SJCRH30 (cell line): ENCODE measurements at regions not wholly inside any gene's neighbourhood (a gene's known extent, or its start where the extent isn't known, plus 50 kb on each side); places are given as distances from the start of the nearest gene placed in this dataset.

ENCODE experiments used
- DNase-seq, 2 experiments: peaks; one replicate each; pipeline ENCODE4 v3.0.0-alpha.2; 2015 to 2020
- H3K27ac ChIP-seq: fragments of 250-450 bp; sonication (Bioruptor Pico); 2 replicates; pipeline ENCODE4 v1.5.1; 2020; ENCODE audit warnings: mild to moderate bottlenecking, moderate library complexity
- H3K27me3 ChIP-seq: fragments of 250-450 bp; sonication (Bioruptor Pico); 2 replicates; pipeline ENCODE4 v1.5.1; 2020; ENCODE audit warnings: mild to moderate bottlenecking, moderate library complexity
- H3K36me3 ChIP-seq: fragments of 250-450 bp; sonication (Bioruptor Pico); 2 replicates; pipeline ENCODE4 v1.5.1; 2020; ENCODE audit warnings: mild to moderate bottlenecking, moderate library complexity
- H3K4me1 ChIP-seq: fragments of 250-450 bp; sonication (Bioruptor Pico); 2 replicates; pipeline ENCODE4 v1.5.1; 2020; ENCODE audit warnings: mild to moderate bottlenecking, moderate library complexity
- H3K4me3 ChIP-seq: fragments of 250-450 bp; sonication (Bioruptor Pico); 2 replicates; pipeline ENCODE4 v1.5.1; 2020; ENCODE audit warnings: mild to moderate bottlenecking, moderate library complexity
- H3K9me3 ChIP-seq: fragments of 250-450 bp; sonication (Bioruptor Pico); replicated peaks from 2 replicates; pipeline ENCODE4 v1.5.1; 2020; ENCODE audit warnings: mild to moderate bottlenecking, moderate library complexity

DNA sequence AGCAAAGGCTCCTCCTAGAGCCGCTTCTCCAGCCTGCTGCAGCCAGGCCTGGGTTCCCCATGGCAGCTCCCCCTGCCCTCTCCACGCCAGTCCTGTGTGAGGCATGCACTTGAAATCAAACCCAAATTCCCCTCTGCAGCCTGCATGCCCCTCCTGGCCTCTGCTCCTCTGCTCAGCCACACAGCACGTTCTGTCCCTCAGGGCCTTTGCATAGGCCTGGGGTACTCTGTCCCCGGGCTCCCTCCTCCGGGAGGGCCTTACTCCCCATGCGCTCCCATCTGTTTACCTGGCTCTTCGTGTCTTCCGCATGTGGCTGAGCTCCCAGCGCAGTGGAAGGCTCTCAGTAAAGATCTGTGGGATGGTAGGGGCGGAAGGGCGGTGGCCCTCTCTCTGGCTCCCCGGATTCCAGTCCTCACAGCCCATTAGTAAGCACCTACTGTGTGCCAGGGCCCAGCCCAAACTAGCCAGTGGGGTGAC lies 203.5 kb upstream of the IER5L start:
- no peaks in the 10 kb centered on the region for H3K4me1 ChIP-seq
- H3K9me3 ChIP-seq = no peaks in the 10 kb centered on the region
- H3K27ac ChIP-seq = no peak overlapping the region
- no peaks in the 10 kb centered on the region for H3K36me3 ChIP-seq
- no peak overlapping the region for H3K4me3 ChIP-seq
- no peak for DNase-seq
- H3K27me3 ChIP-seq = peaks cover 7% of the 10 kb centered on the region; the same call in 1 of the 2 replicates

DNA sequence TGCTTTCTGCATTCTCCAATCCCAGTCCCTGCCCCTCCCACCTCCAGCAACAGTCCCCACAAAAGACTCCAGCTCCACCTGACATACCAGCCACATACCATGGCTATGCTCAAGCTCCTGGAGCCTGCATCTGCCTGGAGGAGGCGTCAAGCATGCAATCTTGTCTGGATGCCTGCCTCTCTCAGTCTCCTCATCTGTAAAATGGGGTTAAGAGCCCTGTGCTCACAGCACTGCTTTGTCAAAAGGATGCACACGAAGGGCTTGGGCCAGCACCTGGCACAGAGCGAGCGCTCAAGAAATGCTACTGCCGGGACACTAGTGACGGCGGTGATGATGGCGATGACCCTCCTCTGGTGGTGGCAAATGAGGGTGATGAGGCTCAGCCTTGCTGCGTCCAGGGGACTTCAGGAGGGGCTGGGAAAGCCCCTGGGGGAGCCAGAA lies 202.9 kb upstream of the IER5L start:
- no peaks in the 10 kb centered on the region for H3K36me3 ChIP-seq
- H3K4me1 ChIP-seq = no peaks in the 10 kb centered on the region
- H3K27me3 ChIP-seq = peaks cover 7% of the 10 kb centered on the region; the same call in 1 of the 2 replicates
- H3K9me3 ChIP-seq = no peaks in the 10 kb centered on the region
- H3K4me3 ChIP-seq = no peak overlapping the region
- no peak overlapping the region for H3K27ac ChIP-seq
- DNase-seq = no peak

DNA sequence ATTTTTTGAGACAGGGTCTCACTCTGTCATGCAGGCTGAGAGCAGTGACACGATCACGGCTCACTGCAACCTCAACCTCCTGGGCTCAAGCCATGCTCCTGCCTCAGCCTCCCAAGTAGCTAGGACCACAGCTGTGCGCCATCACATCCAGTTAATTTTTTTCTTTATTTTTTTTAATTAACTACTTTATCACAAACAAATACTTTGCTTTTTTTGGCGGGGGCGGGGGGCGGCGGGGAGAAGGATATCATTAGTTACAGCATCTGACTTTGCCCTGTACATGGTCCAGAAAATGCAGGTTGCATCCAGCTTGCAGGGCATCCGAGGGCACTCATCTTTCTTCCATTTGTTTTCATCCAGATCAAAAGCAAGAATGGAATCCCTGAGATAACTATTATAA lies 201.8 kb upstream of the IER5L start:
- Histone ChIP-seq H3K4me1 (no peaks in the 10 kb centered on the region), H3K36me3 (no peaks in the 10 kb centered on the region), H3K27ac (no peak overlapping the region), H3K27me3 (peaks cover 10% of the 10 kb centered on the region; the same call in 1 of the 2 replicates), H3K9me3 (no peaks in the 10 kb centered on the region), H3K4me3 (no peak overlapping the region)
- DNase-seq = no peak

- DNase-seq = no peak
- H3K36me3 ChIP-seq = no peaks in the 10 kb centered on the region
- H3K27ac ChIP-seq = no peak overlapping the region
- no peak overlapping the region for H3K4me3 ChIP-seq
- H3K27me3 ChIP-seq = peaks cover 10% of the 10 kb centered on the region; the same call in 1 of the 2 replicates
- no peaks in the 10 kb centered on the region for H3K9me3 ChIP-seq
- no peaks in the 10 kb centered on the region for H3K4me1 ChIP-seq
Measured at GRCh38 chr9:129379181-129379836, 201.2 kb upstream of the IER5L start.

DNA sequence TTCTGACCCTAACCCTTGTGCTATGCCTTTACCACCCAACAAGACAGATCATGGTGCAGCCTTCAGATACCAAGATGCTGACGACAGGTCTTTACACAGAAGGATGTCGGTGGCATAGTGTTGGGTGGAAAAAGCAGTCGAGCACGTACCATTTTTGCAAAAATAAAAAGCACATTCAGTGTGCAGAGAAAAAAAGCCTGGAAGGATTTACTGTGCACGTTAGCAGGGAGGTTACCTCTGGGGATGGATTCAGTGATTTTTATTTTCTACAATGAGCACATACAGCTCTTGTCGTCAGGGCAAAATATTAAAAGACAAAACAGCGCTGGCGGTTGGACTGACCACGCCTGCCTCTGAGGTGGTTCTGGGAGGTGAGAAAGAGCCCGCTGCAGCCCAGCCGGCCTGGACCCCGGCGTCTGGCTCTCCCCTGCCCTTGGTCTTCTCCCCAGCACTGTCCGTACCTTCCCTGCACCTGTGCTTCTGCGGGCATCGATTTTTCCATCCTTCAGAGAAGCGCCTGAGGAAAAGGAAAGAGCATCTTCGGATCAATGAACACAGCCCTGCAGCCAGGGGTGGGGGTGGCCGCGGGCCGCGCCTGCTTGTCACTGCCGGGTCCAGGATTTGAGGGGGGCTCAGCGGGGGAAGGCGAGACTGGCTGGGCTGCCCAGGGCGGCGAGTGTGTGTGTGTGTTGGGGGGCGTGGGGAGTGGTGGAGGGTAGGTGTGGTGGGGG lies 200.0 kb upstream of the IER5L start:
- DNase-seq = no peak
- Histone ChIP-seq H3K4me1 (no peaks in the 10 kb centered on the region), H3K27me3 (peaks cover 10% of the 10 kb centered on the region; the same call in 1 of the 2 replicates), H3K27ac (no peak overlapping the region), H3K36me3 (no peaks in the 10 kb centered on the region), H3K4me3 (no peak overlapping the region), H3K9me3 (no peaks in the 10 kb centered on the region)

- no peaks in the 10 kb centered on the region for H3K9me3 ChIP-seq
- no peaks in the 10 kb centered on the region for H3K4me1 ChIP-seq
- no peaks in the 10 kb centered on the region for H3K36me3 ChIP-seq
- H3K4me3 ChIP-seq = no peak overlapping the region
- no peak for DNase-seq
- no peak overlapping the region for H3K27ac ChIP-seq
- peaks cover 10% of the 10 kb centered on the region; the same call in 1 of the 2 replicates for H3K27me3 ChIP-seq
Measured at GRCh38 chr9:129377181-129377580, 199.1 kb upstream of the IER5L start.

DNA sequence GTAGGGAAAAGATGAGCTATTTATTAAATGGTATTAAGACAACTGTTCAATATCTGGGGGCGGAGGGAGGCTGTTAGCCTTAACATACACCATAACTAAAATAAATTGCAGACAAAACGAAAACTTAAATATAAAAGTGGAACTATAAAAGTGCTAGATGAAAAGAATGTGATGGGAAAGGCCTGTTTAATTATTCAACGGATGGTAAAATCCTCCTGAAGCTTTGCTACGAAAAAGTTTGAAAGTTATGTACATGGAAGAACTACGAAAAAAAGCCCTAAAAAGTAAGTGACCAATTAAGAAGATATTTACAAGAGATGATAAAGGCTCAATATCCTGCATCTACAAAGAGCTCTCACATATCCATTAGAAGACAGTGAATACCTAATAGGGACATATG lies 197.8 kb upstream of the IER5L start:
- Histone ChIP-seq H3K9me3 (no peaks in the 10 kb centered on the region), H3K4me1 (no peaks in the 10 kb centered on the region), H3K27me3 (peaks cover 10% of the 10 kb centered on the region; the same call in 1 of the 2 replicates), H3K36me3 (no peaks in the 10 kb centered on the region), H3K27ac (no peak overlapping the region), H3K4me3 (no peak overlapping the region)
- DNase-seq = no peak

DNA sequence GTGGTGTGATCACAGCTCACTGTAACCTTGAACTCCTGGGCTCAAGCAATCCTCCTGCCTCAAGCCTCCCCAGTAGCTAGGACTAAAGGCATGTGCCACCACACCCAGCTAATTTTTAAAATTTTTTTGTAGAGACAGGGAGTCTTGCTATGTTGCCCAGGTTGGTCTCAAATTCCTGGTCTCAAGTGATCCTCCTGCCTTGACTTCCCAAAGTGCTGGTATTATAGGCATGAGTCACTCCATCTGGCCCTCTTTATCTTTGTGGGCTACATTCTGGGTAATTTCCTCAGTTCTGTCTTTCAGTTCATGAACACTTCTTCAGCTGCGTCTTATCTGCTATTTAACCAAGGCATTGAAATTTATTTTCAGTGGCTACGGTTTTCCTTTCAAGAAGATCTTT lies 196.6 kb upstream of the IER5L start:
- no peaks in the 10 kb centered on the region for H3K36me3 ChIP-seq
- no peak for DNase-seq
- H3K27me3 ChIP-seq = peaks cover 10% of the 10 kb centered on the region; the same call in 1 of the 2 replicates
- no peaks in the 10 kb centered on the region for H3K9me3 ChIP-seq
- no peak overlapping the region for H3K27ac ChIP-seq
- no peaks in the 10 kb centered on the region for H3K4me1 ChIP-seq
- H3K4me3 ChIP-seq = no peak overlapping the region

GRCh38 chr9:129374231-129374630 lies 196.2 kb upstream of the IER5L start:
- no peaks in the 10 kb centered on the region for H3K36me3 ChIP-seq
- H3K4me3 ChIP-seq = no peak overlapping the region
- no peaks in the 10 kb centered on the region for H3K9me3 ChIP-seq
- no peaks in the 10 kb centered on the region for H3K4me1 ChIP-seq
- peaks cover 10% of the 10 kb centered on the region; the same call in 1 of the 2 replicates for H3K27me3 ChIP-seq
- no peak overlapping the region for H3K27ac ChIP-seq
- DNase-seq = no peak

DNA sequence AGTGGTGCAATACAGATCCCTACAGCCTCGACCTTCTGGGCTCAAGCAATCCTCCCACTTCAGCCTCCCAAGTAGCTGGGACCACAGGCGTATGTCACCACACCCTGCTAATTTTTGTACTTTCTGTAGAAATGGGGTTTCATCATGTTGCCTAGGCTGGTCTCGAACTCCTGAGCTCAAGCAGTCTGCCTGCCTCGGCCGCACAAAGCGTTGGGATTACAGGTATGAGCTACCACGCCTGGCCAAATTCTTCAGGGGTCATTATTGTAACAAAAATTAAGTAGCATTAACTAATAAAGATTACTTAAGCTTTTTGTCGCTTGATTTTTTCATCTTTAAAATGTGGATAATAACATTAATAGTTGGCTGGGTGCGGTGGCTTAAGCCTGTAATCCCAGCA lies 195.3 kb upstream of the IER5L start:
- 0 out of 2 replicates have a peak, but pooled peaks cover 6% of the 10 kb centered on the region for H3K27me3 ChIP-seq
- H3K36me3 ChIP-seq = no peaks in the 10 kb centered on the region
- H3K9me3 ChIP-seq = no peaks in the 10 kb centered on the region
- no peak overlapping the region for H3K27ac ChIP-seq
- no peak overlapping the region for H3K4me3 ChIP-seq
- no peak for DNase-seq
- no peaks in the 10 kb centered on the region for H3K4me1 ChIP-seq

DNA sequence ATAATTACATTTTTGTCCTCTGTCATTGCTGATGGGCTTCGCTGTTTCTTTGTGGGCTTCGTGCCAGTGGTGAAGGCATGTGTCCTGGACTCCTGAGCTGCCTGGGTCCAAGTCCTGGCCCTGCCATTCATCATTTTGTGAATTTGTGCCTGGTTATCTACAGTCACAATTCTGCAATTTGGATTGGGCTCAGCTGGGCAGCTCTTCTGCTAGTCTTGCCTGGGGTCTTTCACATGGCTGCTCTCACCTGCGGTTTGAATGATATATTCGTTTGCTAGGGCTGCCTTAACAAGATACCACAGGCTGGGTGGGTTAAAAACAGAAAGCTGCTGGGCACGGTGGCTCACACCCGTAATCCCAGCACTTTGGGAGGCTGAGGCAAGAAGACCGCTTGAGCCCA lies 192.7 kb upstream of the IER5L start:
- Histone ChIP-seq H3K4me3 (no peak overlapping the region), H3K9me3 (no peaks in the 10 kb centered on the region), H3K27me3 (0 out of 2 replicates have a peak, but pooled peaks cover 3% of the 10 kb centered on the region), H3K36me3 (no peaks in the 10 kb centered on the region), H3K4me1 (no peaks in the 10 kb centered on the region), H3K27ac (no peak overlapping the region)
- DNase-seq = no peak

DNA sequence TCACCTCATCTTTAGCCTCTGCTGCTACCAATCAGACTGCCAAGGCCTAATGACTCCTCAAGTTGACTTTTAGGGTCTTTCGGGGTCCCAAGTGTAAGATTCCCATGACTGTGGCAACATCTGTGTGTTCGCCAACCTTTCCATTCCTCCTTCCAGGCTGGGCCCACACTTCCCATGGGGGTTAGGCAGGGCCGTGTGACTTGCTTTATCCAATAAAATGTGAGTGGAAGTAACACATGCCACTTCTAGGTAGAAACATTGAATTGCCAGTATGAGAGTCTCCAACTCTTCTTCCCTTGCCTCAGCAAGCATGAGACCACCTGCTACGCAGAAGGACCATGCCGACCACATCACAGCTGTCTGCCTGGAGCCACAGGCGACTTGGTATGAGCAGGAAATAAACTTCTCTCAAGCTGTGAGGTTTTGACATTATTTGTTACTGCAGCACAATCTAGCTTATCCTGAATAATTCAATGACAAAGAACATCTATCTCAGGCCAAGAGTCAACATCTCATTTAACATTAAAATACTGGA lies 190.4 kb upstream of the IER5L start:
- Histone ChIP-seq H3K27me3 (no peaks in the 10 kb centered on the region), H3K4me3 (no peak overlapping the region), H3K36me3 (no peaks in the 10 kb centered on the region), H3K27ac (no peak overlapping the region), H3K9me3 (no peaks in the 10 kb centered on the region), H3K4me1 (no peaks in the 10 kb centered on the region)
- no peak for DNase-seq

- DNase-seq = no peak
- Histone ChIP-seq H3K27ac (no peak overlapping the region), H3K4me1 (no peaks in the 10 kb centered on the region), H3K4me3 (no peak overlapping the region), H3K9me3 (no peaks in the 10 kb centered on the region), H3K27me3 (no peaks in the 10 kb centered on the region), H3K36me3 (no peaks in the 10 kb centered on the region)
Measured at GRCh38 chr9:129367287-129367686, 189.2 kb upstream of the IER5L start.

DNA sequence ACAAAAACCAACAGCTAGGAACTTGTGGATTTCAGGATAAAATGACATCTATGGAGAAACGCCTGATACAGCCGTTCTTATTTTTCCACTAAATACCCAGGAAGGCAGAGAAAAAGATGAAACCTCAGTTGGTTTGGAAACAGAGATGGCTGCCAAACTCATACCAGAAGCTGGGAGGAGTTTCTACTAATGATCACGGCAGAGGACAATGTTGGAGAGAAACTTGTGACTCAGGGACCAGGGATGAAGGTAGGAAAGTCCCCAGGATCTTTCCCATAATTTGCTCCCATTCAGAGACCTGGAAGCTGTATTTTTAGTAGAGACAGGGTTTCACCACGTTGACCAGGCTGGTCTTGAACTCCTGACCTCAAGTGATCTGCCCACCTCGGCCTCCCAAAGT lies 187.1 kb upstream of the IER5L start:
- no peaks in the 10 kb centered on the region for H3K4me1 ChIP-seq

GRCh38 chr9:129363216-129363873 lies 185.3 kb upstream of the IER5L start:
- H3K4me1 ChIP-seq = no peaks in the 10 kb centered on the region
- H3K4me3 ChIP-seq = no peak overlapping the region
- no peak overlapping the region for H3K27ac ChIP-seq
- no peaks in the 10 kb centered on the region for H3K9me3 ChIP-seq
- no peak for DNase-seq
- H3K36me3 ChIP-seq = no peaks in the 10 kb centered on the region
- H3K27me3 ChIP-seq = peaks cover 8% of the 10 kb centered on the region; the same call in 1 of the 2 replicates

More for the DNA sequence above, 187.1 kb upstream of the IER5L start:
- Histone ChIP-seq H3K36me3 (no peaks in the 10 kb centered on the region), H3K9me3 (no peaks in the 10 kb centered on the region), H3K27ac (no peak overlapping the region), H3K4me3 (no peak overlapping the region), H3K27me3 (no peaks in the 10 kb centered on the region)
- DNase-seq = no peak
